Stimulated activated CD8-positive, alpha-beta memory T cell treated with anti-CD3 and anti-CD28 coated beads, Interleukin-7, amount 100 ng/mL, for 4 hours (primary cell): ENCODE measurements at regions not wholly inside any gene's neighbourhood (a gene's known extent, or its start where the extent isn't known, plus 50 kb on each side); places are given as distances from the start of the nearest gene placed in this dataset.

Source experiments
- DNase-seq, 2 donors: peaks; one replicate each; pipeline ENCODE4 v3.0.0-alpha.2; 2020; ENCODE audit warnings: low read depth in 2 of 2

GRCh38 chr18:40559556-40559955 is 1395.5 kb upstream of the PIK3C3 start:
- DNase-seq, result no peak

- no peak for DNase-seq
Observed at GRCh38 chr18:40558706-40559392, 1396.2 kb upstream of the PIK3C3 start.

- DNase-seq, result no peak
Observed at GRCh38 chr18:40555914-40556313, 1399.1 kb upstream of the PIK3C3 start.

- DNase-seq, result no peak
Observed at GRCh38 chr18:40553029-40553428, 1402.0 kb upstream of the PIK3C3 start.

GRCh38 chr18:40546875-40547274 is 1408.2 kb upstream of the PIK3C3 start:
- DNase-seq, result no peak

GRCh38 chr18:40534723-40535122 is 1420.3 kb upstream of the PIK3C3 start:
- no peak for DNase-seq

GRCh38 chr18:40532046-40532445 is 1423.0 kb upstream of the PIK3C3 start:
- no peak for DNase-seq

GRCh38 chr18:40531051-40531450 is 1424.0 kb upstream of the PIK3C3 start:
- no peak for DNase-seq

GRCh38 chr18:40529478-40529877 is 1425.6 kb upstream of the PIK3C3 start:
- no peak for DNase-seq

GRCh38 chr18:40524881-40525280 is 1430.2 kb upstream of the PIK3C3 start:
- DNase-seq, result no peak

GRCh38 chr18:40523287-40523686 is 1431.7 kb upstream of the PIK3C3 start:
- DNase-seq, result no peak

- no peak for DNase-seq
Observed at GRCh38 chr18:40501026-40501425, 1454.0 kb upstream of the PIK3C3 start.

- no peak for DNase-seq
Observed at GRCh38 chr18:40494603-40495002, 1460.4 kb upstream of the PIK3C3 start.

GRCh38 chr18:40493316-40493715 is 1461.7 kb upstream of the PIK3C3 start:
- no peak for DNase-seq

- DNase-seq, result no peak
Observed at GRCh38 chr18:40489301-40489700, 1465.7 kb upstream of the PIK3C3 start.

- no peak for DNase-seq
Observed at GRCh38 chr18:40485318-40485717, 1469.7 kb upstream of the PIK3C3 start.

GRCh38 chr18:40473221-40474029 is 1481.6 kb upstream of the PIK3C3 start:
- no peak for DNase-seq

- no peak for DNase-seq
Observed at GRCh38 chr18:40470723-40471122, 1484.3 kb upstream of the PIK3C3 start.

- no peak for DNase-seq
Observed at GRCh38 chr18:40469851-40470250, 1485.2 kb upstream of the PIK3C3 start.

GRCh38 chr18:40469316-40469715 is 1485.7 kb upstream of the PIK3C3 start:
- DNase-seq, result no peak

- DNase-seq, result no peak
Observed at GRCh38 chr18:40464032-40464431, 1491.0 kb upstream of the PIK3C3 start.

- no peak for DNase-seq
Observed at GRCh38 chr18:40453903-40454302, 1501.1 kb upstream of the PIK3C3 start.

GRCh38 chr18:40452599-40452998 is 1502.4 kb upstream of the PIK3C3 start:
- DNase-seq, result no peak
